GM23338 (cell line): ENCODE measurements at regions not wholly inside any gene's neighbourhood (a gene's known extent, or its start where the extent isn't known, plus 50 kb on each side); places are given as distances from the start of the nearest gene placed in this dataset.

Experiments used
- ATAC-seq: fragments of 200-7000 bp; cut with Tn5 transposase; 3 replicates; pipeline ENCODE4 v1.9.1; 2020
- DNase-seq: peaks from one replicate; pipeline ENCODE4 v3.0.0-alpha.2; 2015; ENCODE audit warnings: low spot score
- H2AFZ ChIP-seq: fragments of 200-600 bp; sonication (generic); 2 replicates; pipeline ENCODE4 v1.8.0; 2016; ENCODE audit warnings: antibody characterized with exemption, mild to moderate bottlenecking, moderate library complexity
- H3F3A ChIP-seq: fragments of 200-600 bp; sonication (generic); replicated peaks from 2 replicates; pipeline ENCODE4 v1.8.0; 2017; ENCODE audit warnings: antibody characterized with exemption, mixed run types, low read depth
- H3K27ac ChIP-seq: fragments of 200-600 bp; sonication (generic); 2 replicates; pipeline ENCODE4 v1.6.1; 2016; ENCODE audit warnings: low read depth
- H3K27me3 ChIP-seq: fragments of 200-600 bp; sonication (generic); 2 replicates; pipeline ENCODE4 v1.8.0; 2016; ENCODE audit warnings: mild to moderate bottlenecking, mixed run types, moderate library complexity; ENCODE audit not compliant: insufficient read depth
- H3K36me3 ChIP-seq: fragments of 200-600 bp; sonication (generic); 2 replicates; pipeline ENCODE4 v1.8.0; 2016; ENCODE audit warnings: mild to moderate bottlenecking; ENCODE audit not compliant: insufficient read depth
- H3K4me1 ChIP-seq: fragments of 200-600 bp; sonication (generic); 2 replicates; pipeline ENCODE4 v1.8.0; 2016; ENCODE audit warnings: mild to moderate bottlenecking, moderate library complexity; ENCODE audit not compliant: insufficient read depth
- H3K4me2 ChIP-seq: fragments of 200-600 bp; sonication (generic); 2 replicates; pipeline ENCODE4 v1.7.1; 2017; ENCODE audit warnings: mixed run types
- H3K4me3 ChIP-seq: fragments of 200-600 bp; sonication (generic); 2 replicates; pipeline ENCODE4 v1.6.1; 2016; ENCODE audit warnings: mixed run types
- H3K79me2 ChIP-seq: fragments of 200-600 bp; sonication (generic); replicated peaks from 2 replicates; pipeline ENCODE4 v1.8.0; 2017; ENCODE audit warnings: mild to moderate bottlenecking; ENCODE audit not compliant: insufficient read depth
- H3K9me2 ChIP-seq: fragments of 200-600 bp; sonication (generic); 2 replicates; pipeline ENCODE4 v1.8.0; 2017; ENCODE audit not compliant: insufficient read depth
- H4K20me1 ChIP-seq: fragments of 200-600 bp; sonication (generic); replicated peaks from 2 replicates; pipeline ENCODE4 v1.8.0; 2017; ENCODE audit warnings: mild to moderate bottlenecking; ENCODE audit not compliant: insufficient read depth
- H3K27ac Mint-ChIP-seq: 2 replicates; pipeline ENCODE4 v1.8.0; 2020; ENCODE audit warnings: inconsistent platforms, mild to moderate bottlenecking, moderate library complexity, mixed read lengths
- H3K27me3 Mint-ChIP-seq: 3 replicates; pipeline ENCODE4 v1.8.0; 2022; ENCODE audit warnings: low read depth, mild to moderate bottlenecking, moderate library complexity, mixed read lengths, inconsistent platforms; ENCODE audit not compliant: insufficient read depth, poor library complexity
- H3K36me3 Mint-ChIP-seq: 3 replicates; pipeline ENCODE4 v1.8.0; 2021; ENCODE audit warnings: low read depth, mild to moderate bottlenecking, inconsistent platforms, moderate library complexity, mixed read lengths
- H3K4me1 Mint-ChIP-seq: 3 replicates; pipeline ENCODE4 v1.8.0; 2020; ENCODE audit warnings: mild to moderate bottlenecking, inconsistent platforms, mixed read lengths
- H3K4me3 Mint-ChIP-seq: 3 replicates; pipeline ENCODE4 v1.8.0; 2021; ENCODE audit warnings: moderate library complexity, mild to moderate bottlenecking, inconsistent platforms, mixed read lengths
- H3K9me3 Mint-ChIP-seq: 3 replicates; pipeline ENCODE4 v1.8.0; 2020; ENCODE audit warnings: moderate library complexity, mild to moderate bottlenecking, inconsistent platforms, mixed read lengths
- CREB1 ChIP-seq: fragments of 250-450 bp; sonication (Bioruptor Pico); IDR thresholded peaks from 2 replicates; pipeline ENCODE4 v1.5.0; 2020; ENCODE audit warnings: low read depth, mild to moderate bottlenecking, moderate library complexity
- CTCF ChIP-seq, 2 experiments: fragments of 200-600 bp in 1 of 2; sonication (generic) in 1 of 2; conservative IDR thresholded peaks; 2 replicates each; pipeline versions ENCODE4 v1.5.1 to v1.6.1; 2016 to 2017; ENCODE audit warnings: antibody characterized with exemption in 2 of 2, low read depth in 2 of 2, mild to moderate bottlenecking in 2 of 2, moderate library complexity in 1 of 2
- ETS1 ChIP-seq: IDR thresholded peaks from 2 replicates; pipeline ENCODE4 v1.6.1; 2016; ENCODE audit warnings: antibody characterized with exemption
- EZH2 ChIP-seq: fragments of 200-600 bp; sonication (generic); IDR thresholded peaks from one replicate; pipeline ENCODE4 v1.8.0; 2017; ENCODE audit warnings: antibody characterized with exemption, mild to moderate bottlenecking, low read depth; ENCODE audit not compliant: unreplicated experiment
- EZH2phosphoT487 ChIP-seq: fragments of 200-600 bp; sonication (generic); IDR thresholded peaks from one replicate; pipeline ENCODE4 v1.8.1; 2018; ENCODE audit warnings: antibody characterized with exemption; ENCODE audit not compliant: unreplicated experiment
- JUNB ChIP-seq: IDR thresholded peaks from one replicate; pipeline ENCODE4 v1.6.1; 2016; ENCODE audit warnings: antibody characterized with exemption; ENCODE audit not compliant: unreplicated experiment
- NANOG ChIP-seq: IDR thresholded peaks from 2 replicates; pipeline ENCODE4 v1.6.1; 2016; ENCODE audit warnings: antibody characterized with exemption, borderline replicate concordance
- POLR2AphosphoS5 ChIP-seq: IDR thresholded peaks from 2 replicates; pipeline ENCODE4 v1.6.1; 2016; ENCODE audit warnings: antibody characterized with exemption, low read depth
- REST ChIP-seq: IDR thresholded peaks from one replicate; pipeline ENCODE4 v1.6.1; 2018; ENCODE audit warnings: antibody characterized with exemption; ENCODE audit not compliant: unreplicated experiment
- STAT1 ChIP-seq: IDR thresholded peaks from one replicate; pipeline ENCODE4 v1.6.1; 2016; ENCODE audit warnings: antibody characterized with exemption; ENCODE audit not compliant: unreplicated experiment
- ZNF114 ChIP-seq: fragments of 250-450 bp; sonication (Bioruptor Pico); IDR thresholded peaks from 2 replicates; pipeline ENCODE4 v1.5.0; 2020; ENCODE audit warnings: mild to moderate bottlenecking, moderate library complexity
- ZNF331 ChIP-seq: fragments of 250-450 bp; sonication (Bioruptor Pico); IDR thresholded peaks from 2 replicates; pipeline ENCODE4 v1.5.0; 2020; ENCODE audit warnings: low read depth, mild to moderate bottlenecking, moderate library complexity
- ZNF462 ChIP-seq: fragments of 250-450 bp; sonication (Bioruptor Pico); IDR thresholded peaks from 2 replicates; pipeline ENCODE4 v1.5.0; 2020; ENCODE audit warnings: mild to moderate bottlenecking, moderate library complexity

- Mint-ChIP-seq H3K27me3 (no peaks in the 10 kb centered on the region), H3K27ac (no peak overlapping the region), H3K9me3 (peaks cover 9% of the 10 kb centered on the region; the same call in 1 of the 3 replicates), H3K36me3 (no peaks in the 10 kb centered on the region), H3K4me1 (no peaks in the 10 kb centered on the region), H3K4me3 (no peak overlapping the region)
- TF ChIP-seq ETS1 (no peak), EZH2phosphoT487 (no peak), CTCF (conservative IDR thresholded peaks at IDR 0.05; ENCODE audit: low read depth in 2 of 2) (no peak), STAT1 (no peak), EZH2 (no peak), ZNF114 (CRISPR knock-in tag) (no peak), ZNF331 (CRISPR knock-in tag) (no peak), ZNF462 (no peak), REST (no peak), JUNB (no peak), NANOG (no peak), CREB1 (CRISPR knock-in tag) (no peak), POLR2AphosphoS5 (no peak)
- Histone ChIP-seq H3K27ac (no peak overlapping the region), H3K4me2 (no peak overlapping the region), H3K9me2 (0 out of 2 replicates have a peak, but pooled peaks cover 4% of the 10 kb centered on the region), H4K20me1 (no peaks in the 10 kb centered on the region), H3K36me3 (no peaks in the 10 kb centered on the region), H3K4me3 (no peak overlapping the region), H2AFZ (no peak overlapping the region), H3F3A (no peaks in the 10 kb centered on the region), H3K79me2 (no peaks in the 10 kb centered on the region), H3K27me3 (no peaks in the 10 kb centered on the region), H3K4me1 (no peaks in the 10 kb centered on the region)
- ATAC-seq (no peak), DNase-seq (no peak)
Observed at GRCh38 chr5:174801798-174802197, 77.4 kb downstream of the MSX2 start.
